Kidney epithelial cell (primary cell): ENCODE measurements at regions not wholly inside any gene's neighbourhood (a gene's known extent, or its start where the extent isn't known, plus 50 kb on each side); places are given as distances from the start of the nearest gene placed in this dataset.

Source experiments
- DNase-seq: peaks from one replicate; pipeline ENCODE4 v3.0.0-alpha.2; 2010; ENCODE audit warnings: low read depth
- H3K27me3 ChIP-seq: 2 replicates; pipeline ENCODE4 v1.6.0; 2011; ENCODE audit warnings: low read length; ENCODE audit not compliant: control insufficient read depth, insufficient read depth
- H3K36me3 ChIP-seq: 2 replicates; pipeline ENCODE4 v1.5.1; 2011; ENCODE audit warnings: low read length; ENCODE audit not compliant: control insufficient read depth, insufficient read depth
- H3K4me3 ChIP-seq: 2 replicates; pipeline ENCODE4 v1.5.1; 2011; ENCODE audit warnings: low read depth, mild to moderate bottlenecking, control low read depth, low read length
- CTCF ChIP-seq: IDR thresholded peaks from 2 replicates; pipeline ENCODE4 v1.5.1; 2011; ENCODE audit warnings: mild to moderate bottlenecking, moderate library complexity, low read length, control low read depth, inconsistent platforms; ENCODE audit not compliant: insufficient read depth, poor library complexity, severe bottlenecking

GRCh38 chr2:238689871-238690389 is 158.0 kb upstream of the TWIST2 start:
- no peak for DNase-seq
- no peak for TF ChIP-seq CTCF
- no peak overlapping the region for H3K4me3 ChIP-seq
- H3K36me3 ChIP-seq, result no peaks in the 10 kb centered on the region
- no peaks in the 10 kb centered on the region for H3K27me3 ChIP-seq

GRCh38 chr2:238690511-238690910 is 157.4 kb upstream of the TWIST2 start:
- H3K4me3 ChIP-seq, result no peak overlapping the region
- DNase-seq, result no peak
- H3K27me3 ChIP-seq, result no peaks in the 10 kb centered on the region
- no peaks in the 10 kb centered on the region for H3K36me3 ChIP-seq
- no peak for TF ChIP-seq CTCF

GRCh38 chr2:238691596-238692491 is 156.0 kb upstream of the TWIST2 start:
- Histone ChIP-seq H3K27me3 (no peaks in the 10 kb centered on the region), H3K4me3 (no peak overlapping the region), H3K36me3 (no peaks in the 10 kb centered on the region)
- TF ChIP-seq CTCF, result no peak
- DNase-seq, result no peak

GRCh38 chr2:238692562-238692961 is 155.3 kb upstream of the TWIST2 start:
- TF ChIP-seq CTCF, result no peak
- H3K4me3 ChIP-seq, result no peak overlapping the region
- no peaks in the 10 kb centered on the region for H3K27me3 ChIP-seq
- H3K36me3 ChIP-seq, result no peaks in the 10 kb centered on the region
- DNase-seq, result no peak

- no peaks in the 10 kb centered on the region for H3K36me3 ChIP-seq
- DNase-seq, result no peak
- H3K27me3 ChIP-seq, result no peaks in the 10 kb centered on the region
- H3K4me3 ChIP-seq, result no peak overlapping the region
- TF ChIP-seq CTCF, result no peak
Measured at GRCh38 chr2:238693337-238694093, 154.4 kb upstream of the TWIST2 start.
